NCI-H1092 (cell line): ENCODE measurements at regions not wholly inside any gene's neighbourhood (a gene's known extent, or its start where the extent isn't known, plus 50 kb on each side); places are given as distances from the start of the nearest gene placed in this dataset.

ENCODE experiments used
- DNase-seq: peaks from one replicate; lab custom pipeline; 2025; lab: John Stamatoyannopoulos, UW

- DNase-seq, result no peak
Measured at GRCh38 chr10:117638200-117638599, 95.7 kb downstream of the EMX2 start.

- DNase-seq, result no peak
Measured at GRCh38 chr10:117638664-117639200, 96.2 kb downstream of the EMX2 start.

DNA sequence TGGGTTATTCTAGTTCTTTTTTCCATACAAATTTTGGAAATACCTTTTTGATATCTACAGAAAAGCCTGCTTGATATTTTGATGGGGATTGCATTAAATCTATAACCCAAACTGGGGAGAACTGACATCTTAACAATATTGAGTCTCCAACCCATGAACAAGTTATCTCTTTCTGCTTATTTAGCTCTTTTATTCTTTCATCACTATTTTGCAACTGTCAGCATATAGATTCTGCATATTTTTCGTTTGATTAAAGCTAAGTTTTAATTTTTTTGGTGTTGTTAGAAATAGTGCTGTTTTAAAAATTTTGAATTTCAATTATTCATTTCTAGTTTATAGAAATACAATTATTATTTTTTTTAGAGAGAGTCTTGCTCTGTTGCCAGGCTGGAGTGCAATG lies 97.9 kb downstream of the EMX2 start:
- DNase-seq, result no peak

GRCh38 chr10:117646718-117647117 lies 104.2 kb downstream of the EMX2 start:
- no peak for DNase-seq

DNA sequence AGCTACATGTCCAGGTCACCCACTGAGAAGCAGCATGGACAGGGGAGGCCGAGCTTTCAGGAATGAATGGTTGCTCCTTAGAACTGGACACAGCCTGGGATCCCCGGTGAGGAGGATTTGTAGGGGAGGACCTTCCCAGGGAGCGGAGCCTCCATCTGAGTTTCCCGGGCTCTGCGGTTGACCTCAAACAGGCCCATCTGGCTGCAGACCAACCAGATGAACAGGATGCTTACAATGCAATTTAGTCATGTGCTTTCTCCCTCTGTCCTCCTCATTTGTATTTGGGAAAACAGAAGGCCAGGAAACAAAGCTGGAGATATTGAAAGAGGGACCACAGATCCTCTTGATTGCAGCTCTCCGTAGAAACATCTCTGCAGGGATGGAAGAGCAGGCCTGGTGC lies 104.8 kb downstream of the EMX2 start:
- no peak for DNase-seq

- DNase-seq, result no peak
Measured at GRCh38 chr10:117651121-117651520, 108.6 kb downstream of the EMX2 start.

DNA sequence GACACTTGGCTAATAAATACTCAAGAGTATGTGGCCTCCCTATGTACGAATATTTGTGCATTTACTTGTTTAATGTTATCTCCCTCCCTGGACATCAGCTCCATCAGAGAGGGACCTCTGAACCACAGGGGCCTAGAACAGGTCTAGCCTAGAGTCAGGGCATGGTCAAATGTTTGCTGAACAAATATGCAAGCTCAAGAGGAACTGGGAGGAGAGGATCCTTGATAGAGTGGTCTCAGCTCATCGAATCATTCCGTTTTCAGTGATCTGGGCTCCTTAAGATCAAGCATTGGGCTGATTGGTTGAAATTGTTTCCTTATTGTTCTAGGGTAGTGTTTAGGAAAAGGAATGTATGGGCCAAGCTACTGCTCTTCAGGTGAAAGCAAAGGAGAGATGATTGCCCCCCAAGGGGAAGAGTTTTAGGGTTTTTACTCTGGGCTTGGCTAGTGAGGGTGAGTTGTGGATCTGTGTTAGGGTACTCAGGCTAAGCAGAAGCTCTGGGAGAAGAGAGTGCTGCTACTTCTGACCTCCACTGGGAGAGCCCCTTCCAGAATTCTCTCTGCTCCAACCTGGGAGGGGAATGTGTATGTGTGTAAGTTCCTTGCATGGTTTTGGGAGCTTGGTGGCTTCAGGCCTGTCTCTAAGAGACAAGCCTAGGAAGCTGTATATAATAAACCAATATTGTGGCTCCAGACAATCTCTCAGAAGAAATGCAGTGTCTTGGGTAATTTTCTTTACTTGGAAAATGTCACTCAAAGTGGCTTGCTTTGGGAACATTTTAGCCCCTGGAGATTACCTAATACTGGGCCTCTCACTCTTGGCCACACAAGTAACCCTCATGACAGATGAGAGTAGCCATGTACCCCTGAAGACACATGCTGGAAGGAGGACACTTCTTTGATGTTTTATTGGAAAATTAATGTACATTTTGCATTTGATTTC lies 110.0 kb downstream of the EMX2 start:
- no peak for DNase-seq

DNA sequence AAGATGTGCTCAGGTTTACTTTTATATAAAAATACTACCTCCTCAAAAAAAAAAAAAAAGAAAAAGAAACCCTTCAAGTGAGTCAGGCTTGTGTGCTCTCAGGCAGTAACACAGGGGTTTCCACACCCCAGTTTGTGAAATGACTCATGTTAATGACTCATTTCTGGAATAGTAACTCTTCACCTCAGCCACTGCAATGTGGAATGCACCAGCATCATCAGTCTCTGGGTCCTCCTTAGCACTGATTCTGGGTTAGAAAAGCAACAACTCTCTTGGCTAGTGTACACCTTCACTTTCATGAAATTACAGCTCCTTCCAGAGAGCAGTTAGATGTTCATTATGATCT lies 110.6 kb downstream of the EMX2 start:
- DNase-seq, result no peak

GRCh38 chr10:117654105-117654504 lies 111.6 kb downstream of the EMX2 start:
- no peak for DNase-seq

DNA sequence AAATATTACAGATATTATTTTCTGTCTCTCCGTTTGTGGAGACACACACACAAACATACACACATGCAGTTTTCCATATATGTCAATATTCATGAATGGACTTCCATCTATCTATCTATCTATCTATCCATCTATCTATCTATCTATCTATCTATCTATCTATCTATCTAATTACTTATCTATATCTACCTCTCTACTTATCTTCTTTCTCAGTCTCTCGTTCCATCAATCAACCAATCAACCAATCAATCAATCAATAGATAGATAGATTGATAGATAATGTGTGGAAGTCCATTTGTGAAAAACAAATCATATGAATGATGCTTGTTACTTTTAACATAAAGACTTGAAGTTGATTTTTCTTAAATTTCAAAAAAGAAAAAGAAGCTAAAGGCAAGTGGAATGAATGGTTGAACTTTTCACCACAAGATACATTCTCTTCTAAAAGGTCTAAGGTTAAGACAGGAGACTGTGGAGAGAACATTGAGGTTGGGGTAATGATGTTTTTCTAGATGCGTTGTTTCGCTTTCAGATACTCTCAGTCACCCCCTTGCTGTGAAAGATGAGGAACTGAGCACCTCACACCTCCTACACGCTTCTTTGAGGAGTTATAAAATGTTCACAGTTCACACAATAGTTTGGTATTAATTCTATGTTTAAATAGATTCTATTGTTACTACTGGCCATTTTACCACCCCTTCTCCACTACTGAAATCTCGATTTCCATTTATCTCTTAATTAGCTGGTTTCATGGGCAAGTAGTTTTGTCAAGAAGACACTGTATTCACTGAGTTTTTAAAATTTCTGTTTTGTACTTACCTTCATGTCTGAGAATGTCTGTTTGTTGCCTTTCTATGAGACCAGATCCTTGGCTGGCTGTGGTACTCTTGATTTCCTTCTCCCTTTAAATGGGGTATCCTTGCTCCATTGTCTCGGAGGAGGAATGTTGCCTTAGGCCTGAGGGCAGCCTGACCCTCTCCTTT lies 114.1 kb downstream of the EMX2 start:
- DNase-seq, result no peak

DNA sequence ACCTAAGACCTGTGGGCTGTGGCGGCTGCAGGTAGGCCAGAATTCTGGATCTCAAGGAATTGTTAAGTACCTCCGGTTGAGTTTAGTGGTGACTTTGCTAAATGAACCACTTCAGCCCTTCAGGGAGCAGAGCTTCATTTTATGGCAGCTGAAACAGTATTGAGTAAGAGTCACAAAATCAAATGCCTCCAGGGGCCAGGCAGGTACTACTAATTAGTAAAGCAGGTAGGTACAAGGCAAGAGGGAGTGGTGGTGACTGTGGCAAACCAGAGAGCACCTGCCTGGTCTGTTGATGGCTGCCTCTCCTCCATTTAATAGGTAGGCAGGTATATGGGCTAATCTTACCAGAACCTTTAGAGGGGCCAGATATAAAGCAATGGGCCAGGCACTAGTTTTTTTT lies 118.8 kb downstream of the EMX2 start:
- no peak for DNase-seq

GRCh38 chr10:117662126-117662525 lies 119.6 kb downstream of the EMX2 start:
- DNase-seq, result no peak

GRCh38 chr10:117662751-117663540 lies 120.4 kb downstream of the EMX2 start:
- no peak for DNase-seq

- DNase-seq, result no peak
Measured at GRCh38 chr10:117663750-117664149, 121.2 kb downstream of the EMX2 start.

DNA sequence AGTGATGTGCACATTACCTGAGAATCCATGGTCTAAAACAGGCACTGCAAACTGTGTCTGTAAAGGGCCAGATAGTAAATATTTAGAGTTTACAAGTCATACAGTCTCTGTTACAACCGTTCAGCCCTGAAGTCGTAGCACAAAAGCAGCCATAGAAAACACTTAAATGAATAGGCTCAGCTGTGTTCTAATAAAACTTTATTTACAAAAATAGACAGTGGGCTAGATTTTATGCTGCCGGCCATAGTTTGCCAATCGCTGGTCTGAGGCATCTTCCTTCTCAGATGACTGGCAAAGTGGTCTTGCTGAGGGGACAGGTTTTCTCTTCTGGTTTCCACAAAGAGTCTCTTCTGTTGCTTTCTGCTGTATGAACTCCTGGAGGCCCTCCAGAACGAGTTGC lies 121.7 kb downstream of the EMX2 start:
- no peak for DNase-seq

DNA sequence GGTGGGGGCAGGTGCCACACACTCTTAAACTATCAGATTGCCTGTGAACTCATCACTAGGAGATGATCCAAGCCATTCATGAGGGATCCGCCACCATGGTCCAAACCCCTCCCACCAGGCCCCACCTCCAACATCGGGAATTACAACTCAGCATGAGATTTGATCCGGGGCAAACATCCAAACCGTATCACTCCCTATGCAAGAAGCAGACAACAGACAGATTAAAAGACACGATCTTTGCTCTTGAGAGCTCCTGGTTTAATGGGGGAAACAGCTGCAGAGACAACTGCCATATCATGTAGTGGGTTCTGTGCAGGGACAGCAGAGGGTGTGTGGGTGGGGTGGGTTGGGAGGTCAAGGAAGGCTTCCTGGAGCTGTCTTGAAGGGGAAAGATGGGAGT lies 123.6 kb downstream of the EMX2 start:
- DNase-seq, result no peak

- DNase-seq, result no peak
Measured at GRCh38 chr10:117666965-117667364, 124.4 kb downstream of the EMX2 start.

DNA sequence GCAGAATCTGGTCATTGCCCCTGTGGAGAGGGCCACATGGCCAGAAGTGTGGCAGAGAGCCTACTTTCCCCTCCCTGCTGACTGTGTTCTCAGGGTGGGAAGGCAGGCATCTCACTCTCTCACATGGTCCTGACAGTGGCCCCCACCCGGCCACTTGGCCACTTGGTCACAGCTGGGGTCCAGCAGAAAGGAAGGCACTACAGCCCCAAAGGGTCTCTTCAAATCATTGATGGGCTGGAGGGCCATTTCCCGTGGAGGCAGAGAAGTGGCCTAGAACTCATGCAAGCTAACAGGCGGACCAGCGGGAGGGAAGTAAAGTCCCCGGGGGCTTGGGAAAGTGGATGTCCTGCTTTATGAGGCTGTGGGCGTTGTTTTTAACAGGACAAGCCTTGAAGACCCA lies 125.3 kb downstream of the EMX2 start:
- no peak for DNase-seq

- no peak for DNase-seq
Measured at GRCh38 chr10:117668327-117669008, 125.9 kb downstream of the EMX2 start.

DNA sequence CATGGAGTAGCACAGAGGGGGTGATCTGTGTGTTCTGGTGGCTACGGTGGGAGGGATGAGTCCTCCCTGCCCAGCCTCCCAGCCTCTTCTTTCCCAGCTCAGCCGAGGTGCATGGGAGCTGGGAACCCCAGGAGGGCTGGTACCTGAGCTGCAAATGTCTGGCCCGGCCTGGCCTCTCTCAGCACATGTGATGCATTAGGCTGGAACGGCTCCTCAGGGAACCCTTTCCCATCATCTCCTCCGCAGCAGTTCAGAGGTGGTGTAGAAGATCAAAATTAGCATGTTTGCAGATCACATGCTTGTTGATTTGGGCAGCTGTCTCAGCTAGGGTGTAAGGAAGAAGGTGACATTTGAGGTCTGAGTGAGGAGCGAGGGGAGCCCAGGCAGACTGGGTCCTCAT lies 126.6 kb downstream of the EMX2 start:
- no peak for DNase-seq
